ELF-1 (cell line): ENCODE measurements at regions not wholly inside any gene's neighbourhood (a gene's known extent, or its start where the extent isn't known, plus 50 kb on each side); places are given as distances from the start of the nearest gene placed in this dataset.

Source experiments
- DNase-seq: peaks from one replicate; pipeline ENCODE4 v3.0.0-alpha.2; 2016; ENCODE audit warnings: low read depth, low spot score

DNA sequence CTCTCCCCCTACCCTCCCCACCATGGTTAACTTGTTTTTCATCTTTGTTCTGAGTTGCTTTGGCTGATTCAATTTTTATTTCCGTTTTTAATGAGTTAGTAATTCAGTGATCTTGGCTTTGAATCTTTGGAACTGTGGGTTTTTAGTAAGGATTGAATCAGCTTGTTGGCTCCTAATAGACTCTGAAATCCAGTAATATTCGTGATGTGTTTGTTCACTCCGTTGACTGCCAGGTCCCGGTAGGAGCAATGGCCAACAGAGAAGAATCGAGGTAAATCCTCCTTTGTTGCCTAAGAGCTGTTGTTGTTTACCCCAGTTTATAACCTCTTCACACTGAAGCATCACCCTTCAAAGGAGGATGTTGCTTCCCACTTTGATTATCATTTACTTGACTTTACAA is 92.7 kb downstream of the PCSK1 start:
- DNase-seq: no peak

DNA sequence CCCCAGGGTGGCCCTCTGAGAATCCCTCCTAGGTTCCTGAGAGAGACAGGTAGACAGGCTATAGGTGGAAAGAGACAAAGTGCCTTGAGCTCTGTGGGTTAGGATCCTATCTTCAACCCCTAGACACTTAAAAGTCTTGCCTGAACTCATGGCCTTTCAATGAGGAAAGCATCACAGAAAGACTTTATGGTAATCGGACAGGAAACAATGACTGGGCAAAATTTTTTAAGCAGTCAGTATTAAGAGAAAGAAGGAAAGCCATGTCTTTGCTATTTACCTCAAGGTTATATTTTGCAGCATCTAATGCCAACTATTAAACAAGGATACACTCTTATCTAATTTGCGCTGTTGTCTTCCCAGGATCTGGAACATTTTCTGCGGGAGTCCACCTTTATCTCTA is 93.2 kb downstream of the PCSK1 start:
- no peak for DNase-seq

- no peak for DNase-seq
Measured at GRCh38 chr5:96338624-96339415, 94.2 kb downstream of the PCSK1 start.

DNA sequence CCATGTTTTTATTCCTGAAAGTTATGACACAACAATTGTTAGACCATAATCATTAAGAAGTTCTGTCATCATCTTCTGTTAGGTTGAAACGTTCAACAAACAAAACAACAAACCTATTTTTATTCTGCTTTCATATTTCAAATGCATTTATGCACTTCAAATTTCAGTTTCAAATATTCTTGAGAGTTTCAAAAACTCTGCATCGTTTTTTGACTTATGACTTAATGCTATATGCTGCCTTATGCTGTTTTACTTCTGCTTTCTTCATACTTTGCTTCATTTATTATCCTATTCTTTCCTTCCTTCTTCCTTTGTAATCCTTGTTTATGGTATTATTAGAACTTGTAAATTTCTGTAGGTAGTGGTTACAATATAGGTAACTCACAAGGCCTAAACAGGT is 95.0 kb downstream of the PCSK1 start:
- DNase-seq: no peak

DNA sequence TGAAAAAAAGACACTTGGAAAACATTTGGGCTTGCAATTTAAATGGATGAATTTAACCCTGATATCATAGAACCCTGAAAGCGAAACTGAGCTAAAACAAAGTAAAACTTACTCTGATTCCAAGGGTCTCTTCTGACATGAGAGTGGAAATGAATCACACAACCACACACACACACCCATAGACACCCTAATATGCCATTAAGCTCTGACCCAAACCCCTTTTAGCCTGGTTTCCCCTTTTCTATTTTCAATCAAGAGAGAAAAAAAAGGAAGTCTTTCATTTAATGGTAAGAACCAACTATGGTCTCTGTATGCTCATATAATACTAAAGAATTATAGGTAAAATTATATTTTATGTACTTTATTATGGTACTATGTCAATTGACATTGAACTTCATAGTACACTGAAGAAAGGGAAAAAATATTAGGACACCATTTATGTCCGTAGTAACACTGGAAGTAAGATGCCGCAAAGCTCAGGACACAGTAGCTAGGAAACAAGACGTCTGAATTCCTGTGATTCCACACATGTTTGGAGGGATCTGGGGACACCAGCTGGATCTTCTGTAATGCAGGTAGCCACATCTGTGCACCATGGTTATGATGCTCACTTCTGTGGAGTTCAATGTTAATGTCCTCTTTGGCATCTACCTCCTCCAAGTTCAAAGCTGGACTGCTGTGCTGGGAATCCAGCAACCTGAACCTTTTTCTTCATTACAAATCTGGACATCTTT is 95.8 kb downstream of the PCSK1 start:
- no peak for DNase-seq

DNA sequence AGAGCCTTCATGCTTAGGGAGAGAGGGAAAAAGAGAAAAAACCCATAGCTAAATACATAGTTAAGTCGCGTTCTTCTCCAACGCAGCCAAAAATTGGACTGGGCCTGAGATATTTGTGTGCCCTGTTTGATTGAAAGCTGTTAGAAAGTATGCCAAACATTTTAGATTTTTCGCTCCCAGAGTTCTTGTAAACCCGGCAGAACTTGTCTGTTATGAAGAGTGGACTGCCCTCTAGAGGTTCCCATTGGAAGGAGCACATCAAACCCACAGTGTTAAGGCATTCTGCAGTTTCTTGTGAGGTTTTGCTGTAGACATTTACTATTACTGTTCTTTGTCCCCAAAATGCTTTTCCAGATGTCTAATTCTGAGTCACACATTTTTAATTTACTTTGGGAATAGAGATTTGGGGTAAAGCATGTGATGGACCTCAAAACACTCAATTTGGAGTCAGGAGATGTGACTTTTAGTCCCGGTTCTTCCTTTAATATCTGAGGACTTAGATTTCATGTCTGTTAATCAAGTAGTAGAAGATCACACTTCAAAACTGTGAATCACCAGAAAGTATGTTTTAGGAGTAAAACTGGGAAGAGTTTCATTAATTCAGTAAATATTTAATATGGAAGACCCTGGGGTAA is 96.6 kb downstream of the PCSK1 start:
- DNase-seq: peak; percentile 66

DNA sequence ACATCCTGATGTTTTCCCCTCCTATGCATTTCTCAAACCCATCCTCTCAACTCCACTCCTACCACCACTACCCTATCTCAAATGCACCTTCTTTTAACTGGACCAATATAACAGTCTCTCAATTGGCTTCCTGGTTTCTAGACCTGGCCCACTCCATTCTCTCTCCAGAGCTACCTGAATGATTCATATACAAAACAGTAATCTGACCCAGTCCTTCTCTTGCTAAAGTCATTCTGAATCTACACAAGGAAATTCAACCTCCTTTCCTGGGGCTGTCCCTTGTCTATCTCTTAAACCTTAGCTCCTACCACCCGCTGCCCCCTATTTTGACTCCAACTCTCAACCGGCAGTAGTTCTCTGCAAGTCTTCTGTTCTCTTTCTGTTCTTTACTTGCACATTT is 97.2 kb downstream of the PCSK1 start:
- no peak for DNase-seq

- DNase-seq: no peak
Measured at GRCh38 chr5:96333391-96333790, 99.7 kb downstream of the PCSK1 start.

GRCh38 chr5:96332535-96333366 is 100.3 kb downstream of the PCSK1 start:
- DNase-seq: no peak

- DNase-seq: no peak
Measured at GRCh38 chr5:96331681-96332361, 101.2 kb downstream of the PCSK1 start.

GRCh38 chr5:96331210-96331609 is 101.8 kb downstream of the PCSK1 start:
- DNase-seq: no peak

DNA sequence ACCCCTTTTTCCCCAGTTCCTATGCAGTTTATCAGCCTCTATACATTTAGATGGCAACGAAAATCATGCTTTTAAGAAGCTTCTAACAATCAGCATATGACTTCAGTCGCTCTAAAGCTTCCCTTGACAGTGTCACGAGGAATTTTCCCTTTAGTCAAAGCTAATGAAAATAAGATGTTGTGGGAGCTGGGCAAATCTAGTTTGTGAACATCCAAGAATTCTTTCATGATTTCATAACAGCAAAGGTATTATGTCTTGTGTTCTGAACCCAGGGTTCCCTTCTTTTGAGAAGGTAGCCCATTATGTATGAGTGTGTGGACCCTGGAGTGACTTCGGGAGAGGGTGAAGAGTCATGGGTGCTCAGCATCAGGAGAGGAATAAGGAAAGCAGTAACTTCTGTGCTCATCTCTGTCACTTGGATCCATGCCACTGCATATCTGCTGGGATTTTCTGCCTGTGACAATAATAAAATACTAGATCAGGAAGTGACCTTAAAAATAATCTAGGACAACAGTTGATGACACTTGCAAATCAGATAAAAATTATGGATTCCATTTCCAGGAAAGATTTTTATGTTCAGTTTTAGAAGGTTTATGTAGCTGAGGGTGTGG is 102.4 kb downstream of the PCSK1 start:
- DNase-seq: no peak

DNA sequence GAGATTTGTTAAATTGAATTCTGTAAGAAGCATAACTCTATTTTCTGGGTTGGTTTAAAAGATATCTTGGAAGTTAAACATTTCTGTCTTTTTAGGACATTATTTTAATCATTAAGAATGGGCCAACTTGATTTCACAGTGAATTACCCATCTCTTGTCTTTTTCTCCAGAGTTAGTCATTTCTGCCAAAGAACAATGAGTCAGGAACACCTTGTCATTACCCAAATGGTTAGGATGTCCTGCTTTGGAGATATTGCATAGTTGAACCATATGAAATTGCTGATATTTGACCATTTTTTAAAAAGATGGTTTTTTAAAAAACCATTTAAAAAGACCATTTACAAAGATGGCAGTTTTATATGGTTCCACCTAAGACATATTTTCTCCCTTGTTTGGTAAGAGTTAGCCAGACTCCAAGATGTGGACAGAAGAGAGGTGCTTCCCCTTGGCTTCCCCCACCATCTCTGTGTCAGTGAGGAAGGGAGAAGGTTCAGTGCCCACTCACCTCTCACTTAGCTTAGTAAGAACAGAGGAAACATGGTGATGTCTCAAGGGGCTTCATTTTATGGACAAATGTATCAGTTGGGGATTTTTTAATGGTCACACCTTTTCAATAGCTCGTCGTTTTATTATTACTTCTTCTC is 103.0 kb downstream of the PCSK1 start:
- DNase-seq: no peak

DNA sequence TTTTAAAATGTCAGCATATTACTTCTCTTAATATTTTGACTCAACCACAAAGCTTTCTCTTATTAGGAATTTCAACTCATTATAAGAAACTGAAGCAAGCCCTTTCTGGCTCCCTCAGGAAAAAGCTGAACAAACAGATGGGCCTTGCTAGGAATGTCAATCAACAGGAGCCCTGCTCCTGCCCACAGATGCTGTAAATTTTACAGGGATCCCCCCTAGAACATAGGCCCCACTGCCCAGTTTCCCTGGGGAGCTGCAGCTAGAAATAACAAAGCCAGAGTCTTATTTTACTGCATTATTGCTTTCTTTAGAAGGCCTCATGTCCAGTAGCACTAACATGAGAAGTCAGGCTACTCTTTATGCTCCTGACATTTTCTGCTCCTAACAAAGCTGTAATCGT is 103.8 kb downstream of the PCSK1 start:
- DNase-seq: no peak

GRCh38 chr5:96327722-96328121 is 105.3 kb downstream of the PCSK1 start:
- no peak for DNase-seq

DNA sequence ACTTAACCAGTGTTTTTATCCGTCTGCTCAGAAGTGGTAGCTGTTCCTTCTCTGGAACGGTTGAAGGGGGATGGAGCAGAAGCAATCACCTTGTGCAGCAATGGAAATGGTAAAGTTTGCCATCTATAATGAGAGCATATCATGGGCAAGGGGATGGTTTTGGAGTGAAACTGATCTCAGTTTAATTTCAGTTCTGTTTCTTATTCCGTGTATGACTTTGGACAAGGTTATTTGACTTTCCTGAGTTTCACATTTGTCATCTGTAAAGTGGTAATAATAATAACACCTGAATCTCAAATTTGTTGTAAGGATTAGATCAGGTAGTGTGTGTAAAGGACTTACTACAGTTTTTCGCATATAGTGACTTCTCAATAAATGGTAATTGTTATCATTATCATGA is 106.1 kb downstream of the PCSK1 start:
- no peak for DNase-seq

DNA sequence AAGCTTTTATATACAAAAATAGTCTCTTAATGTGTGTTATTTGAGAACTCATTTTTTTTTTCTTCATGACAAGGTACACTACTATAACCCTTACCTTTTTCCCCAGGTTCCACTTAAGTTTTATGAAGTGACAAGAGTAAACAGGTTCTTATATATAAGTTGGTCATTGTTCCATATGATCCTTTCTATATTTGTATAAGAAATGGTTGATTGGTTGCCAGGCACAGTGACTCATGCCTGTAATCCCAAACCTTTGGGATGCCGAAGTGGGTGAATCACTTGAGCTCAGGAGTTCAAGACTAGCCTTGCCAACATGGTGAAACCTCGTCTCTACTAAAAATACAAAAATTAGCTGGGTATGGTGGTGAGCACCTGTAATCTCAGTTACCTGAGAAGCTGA is 108.3 kb downstream of the PCSK1 start:
- no peak for DNase-seq

DNA sequence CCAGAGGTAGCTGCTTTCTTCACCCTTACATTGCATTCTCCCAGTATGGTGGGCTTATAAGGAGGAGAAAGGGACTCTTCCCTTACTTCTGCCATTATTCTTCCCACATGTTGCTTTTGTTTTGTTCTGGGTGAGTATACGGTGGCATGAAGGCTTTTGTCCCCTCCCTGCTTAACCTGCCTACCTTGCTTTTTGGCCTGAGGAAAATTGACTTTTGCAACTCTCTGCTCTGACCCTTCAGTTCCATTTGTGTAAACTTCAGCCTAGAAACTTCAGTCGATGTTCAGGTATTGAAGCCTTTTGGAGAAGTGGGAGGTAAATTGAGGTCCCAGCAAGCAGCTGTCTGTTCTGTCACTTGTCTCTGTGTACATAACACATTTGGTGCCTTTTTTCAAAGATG is 110.2 kb downstream of the PCSK1 start:
- no peak for DNase-seq

DNA sequence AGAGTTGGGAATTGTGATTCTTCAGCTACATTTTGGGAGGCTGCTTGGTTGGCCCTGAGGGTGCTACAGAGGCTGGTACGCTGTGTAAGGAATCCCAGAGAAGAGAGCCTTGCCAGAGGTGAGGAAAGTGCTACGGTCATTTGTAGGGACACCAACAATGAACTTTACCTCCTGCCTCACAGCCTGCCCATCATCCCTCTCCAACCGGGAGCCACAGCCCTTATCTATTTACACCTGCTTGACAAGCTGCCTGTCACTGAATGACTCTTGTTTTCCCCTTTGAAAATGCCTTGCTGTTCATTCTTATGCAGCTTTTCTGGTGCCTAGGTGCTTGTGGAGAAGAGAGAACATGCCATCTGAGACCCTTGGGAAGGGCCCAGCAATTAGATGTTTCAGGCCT is 110.8 kb downstream of the PCSK1 start:
- DNase-seq: no peak

DNA sequence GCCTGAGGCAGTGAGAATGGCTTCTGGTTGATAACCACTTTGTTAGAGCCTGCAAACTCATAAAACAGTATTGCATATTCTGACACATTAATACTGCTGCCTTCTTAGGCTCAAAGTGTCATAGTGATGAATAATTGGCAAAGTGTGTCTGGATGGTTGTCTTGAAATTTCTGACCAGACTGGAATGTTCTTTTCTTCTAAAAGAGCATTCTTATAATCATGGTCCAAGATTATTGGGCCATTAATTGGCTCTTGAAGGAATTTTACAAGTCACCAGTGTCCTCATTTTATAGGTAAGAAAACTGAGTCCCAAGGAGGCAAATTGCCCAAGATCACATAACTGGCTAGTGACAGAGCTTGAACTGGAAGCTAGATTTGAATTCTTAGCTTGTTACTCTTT is 111.7 kb downstream of the PCSK1 start:
- no peak for DNase-seq
